Stomach smooth muscle (tissue), 2 donors: ENCODE measurements at regions not wholly inside any gene's neighbourhood (a gene's known extent, or its start where the extent isn't known, plus 50 kb on each side); places are given as distances from the start of the nearest gene placed in this dataset.

Experiments used
- H3K27ac ChIP-seq: one replicate; pipeline ENCODE4 v1.7.0; 2013; ENCODE audit warnings: mild to moderate bottlenecking, low read length, inconsistent platforms
- H3K27me3 ChIP-seq, 2 donors: one replicate each; pipeline ENCODE4 v1.7.0; 2013; ENCODE audit warnings: low read length in 2 of 2; ENCODE audit not compliant: insufficient read depth in 2 of 2, control insufficient read depth in 1 of 2
- H3K36me3 ChIP-seq, 2 donors: one replicate each; pipeline ENCODE4 v1.7.0; 2013; ENCODE audit warnings: low read length in 2 of 2; ENCODE audit not compliant: control insufficient read depth in 2 of 2, insufficient read depth in 2 of 2
- H3K4me1 ChIP-seq: one replicate; pipeline ENCODE4 v1.7.0; 2013; ENCODE audit warnings: low read length; ENCODE audit not compliant: control insufficient read depth, insufficient read depth
- H3K4me3 ChIP-seq, 2 donors: one replicate each; pipeline ENCODE4 v1.7.0; 2013; ENCODE audit warnings: low read length in 2 of 2
- H3K9ac ChIP-seq, 2 donors: one replicate each; pipeline ENCODE4 v1.7.0; 2013; ENCODE audit warnings: low read length in 2 of 2, mild to moderate bottlenecking in 1 of 2
- H3K9me3 ChIP-seq, 2 donors: one replicate each; pipeline ENCODE4 v1.7.0; 2013; ENCODE audit warnings: low read length in 2 of 2; ENCODE audit not compliant: control insufficient read depth in 2 of 2
- donor health status: healthy.
- donor health status: Pancreatic carcinoma.

GRCh38 chr12:127293507-127294310 lies 973.3 kb upstream of the TMEM132C start:
- no peak overlapping the region for H3K27ac ChIP-seq
- H3K9ac ChIP-seq = no peak overlapping the region
- H3K9me3 ChIP-seq = no peaks in the 10 kb centered on the region
- H3K4me3 ChIP-seq = no peak overlapping the region
- H3K36me3 ChIP-seq = no peaks in the 10 kb centered on the region
- no peaks in the 10 kb centered on the region for H3K4me1 ChIP-seq
- no peaks in the 10 kb centered on the region for H3K27me3 ChIP-seq

DNA sequence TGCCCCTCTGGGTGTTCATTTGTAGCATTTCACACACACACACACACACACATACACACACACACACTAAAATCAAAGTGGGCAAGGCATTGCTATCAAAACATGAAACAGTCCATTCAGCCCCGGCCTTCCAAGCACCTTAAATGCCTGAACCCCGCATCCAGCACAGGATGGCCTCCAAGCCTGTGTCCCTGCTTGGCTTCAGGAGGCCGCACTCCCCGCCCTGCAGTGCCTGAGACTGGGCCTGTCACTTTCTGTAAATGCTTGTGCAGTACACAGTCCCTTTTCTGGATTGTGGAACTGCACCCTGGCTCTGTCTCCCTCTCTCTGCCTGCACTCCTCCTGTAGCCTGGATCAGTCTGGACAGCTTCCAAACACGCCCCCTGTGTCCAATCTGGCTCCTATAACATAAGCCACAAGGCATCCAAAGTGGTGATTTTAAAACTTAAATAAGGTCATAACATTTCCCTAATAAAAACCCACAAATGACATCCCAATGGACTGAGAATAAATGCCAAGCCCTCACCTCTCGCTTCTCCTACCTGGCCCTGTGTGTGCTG lies 972.2 kb upstream of the TMEM132C start:
- H3K27ac ChIP-seq = no peak overlapping the region
- H3K36me3 ChIP-seq = no peaks in the 10 kb centered on the region
- H3K27me3 ChIP-seq = no peaks in the 10 kb centered on the region
- H3K4me1 ChIP-seq = no peaks in the 10 kb centered on the region
- no peak overlapping the region for H3K9ac ChIP-seq
- no peaks in the 10 kb centered on the region for H3K9me3 ChIP-seq
- no peak overlapping the region for H3K4me3 ChIP-seq

- Histone ChIP-seq H3K36me3 (no peaks in the 10 kb centered on the region), H3K27ac (no peak overlapping the region), H3K9ac (no peak overlapping the region)
Measured at GRCh38 chr12:127295630-127296029, 971.3 kb upstream of the TMEM132C start.

GRCh38 chr12:127296591-127296990 lies 970.4 kb upstream of the TMEM132C start:
- Histone ChIP-seq H3K27ac (no peak overlapping the region), H3K9ac (no peak overlapping the region), H3K9me3 (no peaks in the 10 kb centered on the region), H3K27me3 (no peaks in the 10 kb centered on the region), H3K36me3 (no peaks in the 10 kb centered on the region), H3K4me1 (no peaks in the 10 kb centered on the region), H3K4me3 (no peak overlapping the region)

More at GRCh38 chr12:127295630-127296029, 971.3 kb upstream of the TMEM132C start:
- no peaks in the 10 kb centered on the region for H3K27me3 ChIP-seq
- no peaks in the 10 kb centered on the region for H3K9me3 ChIP-seq
- no peaks in the 10 kb centered on the region for H3K4me1 ChIP-seq
- no peak overlapping the region for H3K4me3 ChIP-seq

GRCh38 chr12:127297327-127297726 lies 969.6 kb upstream of the TMEM132C start:
- Histone ChIP-seq H3K27me3 (no peaks in the 10 kb centered on the region), H3K4me3 (no peak overlapping the region), H3K4me1 (no peaks in the 10 kb centered on the region), H3K27ac (no peak overlapping the region), H3K9me3 (no peaks in the 10 kb centered on the region), H3K9ac (no peak overlapping the region), H3K36me3 (no peaks in the 10 kb centered on the region)

GRCh38 chr12:127300075-127300474 lies 966.9 kb upstream of the TMEM132C start:
- H3K36me3 ChIP-seq = no peaks in the 10 kb centered on the region
- H3K9me3 ChIP-seq = no peaks in the 10 kb centered on the region
- H3K4me3 ChIP-seq = no peak overlapping the region
- H3K4me1 ChIP-seq = no peaks in the 10 kb centered on the region
- H3K27ac ChIP-seq = no peak overlapping the region
- H3K9ac ChIP-seq = no peak overlapping the region
- peaks cover 0 to 1% of the 10 kb centered on the region in 2 donors for H3K27me3 ChIP-seq

DNA sequence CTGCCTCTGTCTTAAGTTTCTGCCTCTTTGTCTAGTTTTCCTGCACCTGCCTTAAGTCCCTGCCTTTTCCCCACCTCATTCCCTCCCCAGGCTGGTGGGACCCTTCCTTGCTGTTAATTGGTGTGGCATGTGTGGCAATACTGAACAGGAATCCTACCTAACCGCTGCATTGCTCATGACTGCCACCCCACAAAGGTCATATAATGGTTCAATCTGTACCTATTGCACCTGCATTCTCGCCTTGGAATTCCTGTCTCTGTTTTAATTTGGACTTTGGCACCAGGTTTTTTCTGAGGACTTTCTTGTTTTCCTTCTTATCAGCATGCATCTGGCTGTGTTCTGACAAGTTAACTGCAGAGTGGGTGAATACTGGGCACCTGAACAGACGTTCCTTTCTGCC lies 966.2 kb upstream of the TMEM132C start:
- no peaks in the 10 kb centered on the region for H3K36me3 ChIP-seq
- H3K4me1 ChIP-seq = no peaks in the 10 kb centered on the region
- peaks cover 0 to 3% of the 10 kb centered on the region in 2 donors for H3K27me3 ChIP-seq
- H3K9ac ChIP-seq = no peak overlapping the region
- no peaks in the 10 kb centered on the region for H3K9me3 ChIP-seq
- H3K27ac ChIP-seq = no peak overlapping the region
- no peak overlapping the region for H3K4me3 ChIP-seq

- Histone ChIP-seq H3K9ac (no peak overlapping the region), H3K4me3 (no peak overlapping the region), H3K36me3 (no peaks in the 10 kb centered on the region), H3K27me3 (peaks cover 0 to 3% of the 10 kb centered on the region in 2 donors), H3K4me1 (no peaks in the 10 kb centered on the region), H3K9me3 (no peaks in the 10 kb centered on the region), H3K27ac (no peak overlapping the region)
Measured at GRCh38 chr12:127301876-127302275, 965.1 kb upstream of the TMEM132C start.

DNA sequence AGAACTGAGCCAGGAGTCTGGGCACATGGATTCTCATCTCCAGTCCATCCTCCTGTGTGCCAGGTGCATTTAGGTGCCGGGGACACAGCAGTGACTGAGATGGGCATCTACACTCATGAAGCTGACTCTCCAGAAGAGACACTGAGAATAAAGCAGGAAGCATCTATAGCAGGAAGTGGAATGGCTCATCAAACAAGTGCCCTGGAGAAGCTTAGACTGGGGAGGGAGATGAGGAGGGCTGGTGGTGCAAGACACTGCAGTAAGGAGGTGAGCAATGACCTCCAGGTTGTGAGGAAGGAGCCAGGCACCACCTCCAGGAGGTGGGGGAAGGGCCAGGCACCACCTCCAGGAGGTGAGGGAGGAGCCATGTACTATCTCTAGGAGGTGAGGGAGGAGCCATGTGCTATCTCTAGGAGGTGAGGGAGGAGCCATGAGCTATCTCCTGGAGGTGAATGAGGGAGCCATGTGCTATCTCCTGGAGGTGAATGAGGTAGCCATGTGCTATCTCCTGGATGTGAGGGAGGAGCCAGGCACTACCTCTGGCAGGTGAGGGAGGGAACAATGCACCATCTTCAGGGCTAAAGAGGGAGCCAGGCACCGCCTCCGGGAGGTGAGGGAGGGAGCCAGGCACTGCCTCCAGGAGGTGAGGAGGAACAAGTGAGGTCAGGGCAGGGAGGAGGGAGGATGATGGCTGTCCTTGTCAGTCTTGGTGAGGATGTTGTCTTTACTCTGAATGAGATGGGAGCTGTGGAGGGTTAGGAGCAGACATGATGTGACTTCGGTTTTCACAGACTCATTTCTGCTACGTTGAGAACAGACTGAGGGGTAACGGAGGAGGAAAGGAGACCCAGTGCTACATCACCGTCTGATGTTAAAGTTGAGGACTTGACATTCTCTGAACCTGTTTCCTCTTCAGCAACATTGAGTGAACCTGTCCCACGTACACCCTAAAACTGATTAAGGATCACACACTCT lies 961.9 kb upstream of the TMEM132C start:
- Histone ChIP-seq H3K9ac (no peak overlapping the region), H3K9me3 (no peaks in the 10 kb centered on the region), H3K27ac (no peak overlapping the region), H3K4me1 (no peaks in the 10 kb centered on the region), H3K36me3 (no peaks in the 10 kb centered on the region), H3K27me3 (peaks cover 0 to 3% of the 10 kb centered on the region in 2 donors), H3K4me3 (no peak overlapping the region)

DNA sequence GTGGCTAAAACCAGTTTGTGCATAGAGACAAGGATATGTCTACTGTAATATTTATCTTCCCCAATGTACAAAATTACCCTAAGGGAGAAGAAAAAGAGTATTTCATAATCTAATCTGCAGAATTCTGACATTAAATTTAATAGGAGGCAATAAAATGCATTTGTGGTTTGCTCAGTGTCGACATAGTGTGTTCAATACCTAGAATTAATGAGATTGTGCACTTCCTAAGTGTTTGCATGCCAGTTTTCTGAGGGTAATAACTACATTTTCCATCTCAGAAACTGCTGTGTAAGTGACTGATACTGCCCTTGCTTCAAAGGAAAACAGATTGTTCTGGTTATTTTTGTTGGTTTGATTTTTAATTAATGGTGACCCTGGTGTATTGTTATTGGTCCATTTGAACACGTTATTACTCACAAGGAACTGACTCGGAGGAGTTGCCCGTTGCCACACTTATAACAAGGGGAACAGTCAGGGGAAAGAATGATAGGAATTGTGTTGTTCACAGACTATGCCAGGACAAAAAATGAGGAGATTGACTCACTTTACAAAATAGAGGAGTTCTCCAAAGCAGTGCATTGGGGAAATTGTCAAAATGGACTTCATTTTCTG lies 960.3 kb upstream of the TMEM132C start:
- Histone ChIP-seq H3K4me1 (no peaks in the 10 kb centered on the region), H3K4me3 (no peak overlapping the region), H3K27me3 (peaks cover 0 to 3% of the 10 kb centered on the region in 2 donors)

More for the DNA sequence above, 960.3 kb upstream of the TMEM132C start:
- Histone ChIP-seq H3K36me3 (no peaks in the 10 kb centered on the region), H3K9ac (no peak overlapping the region), H3K27ac (no peak overlapping the region), H3K9me3 (no peaks in the 10 kb centered on the region)
